Stomach (tissue), 4 donors: ENCODE measurements at regions not wholly inside any gene's neighbourhood (a gene's known extent, or its start where the extent isn't known, plus 50 kb on each side); places are given as distances from the start of the nearest gene placed in this dataset.

Experiments used
- CTCF ChIP-seq, 7 experiments: fragments of 450-650 bp in 4 of 7; fragments of 200-600 bp in 3 of 7; sonication (generic) in 3 of 7; IDR thresholded peaks; one replicate each; pipeline ENCODE4 v1.5.1; 2016 to 2019; ENCODE audit warnings: antibody characterized with exemption in 7 of 7, control low read depth in 2 of 7, mild to moderate bottlenecking in 1 of 7
- EP300 ChIP-seq: sonication (generic); formaldehyde crosslinking; IDR thresholded peaks from one replicate; pipeline ENCODE4 v1.6.1; 2017; ENCODE audit warnings: antibody characterized with exemption
- POLR2A ChIP-seq, 4 donors: fragments of 450-650 bp; IDR thresholded peaks; one replicate each; pipeline ENCODE4 v1.6.1; 2016; ENCODE audit warnings: antibody characterized with exemption in 4 of 4, control low read depth in 2 of 4, mild to moderate bottlenecking in 1 of 4, moderate library complexity in 1 of 4
- POLR2AphosphoS5 ChIP-seq, 3 donors: sonication (generic); formaldehyde crosslinking; IDR thresholded peaks; one replicate each; pipeline ENCODE4 v1.6.1; 2016; ENCODE audit warnings: antibody characterized with exemption in 3 of 3

GRCh38 chr6:91243436-91243835 is 656.6 kb upstream of the MAP3K7 start:
- TF ChIP-seq CTCF (IDR thresholded peaks at IDR 0.05) (no peak), EP300 (no peak), POLR2AphosphoS5 (IDR thresholded peaks at IDR 0.05) (no peak), POLR2A (IDR thresholded peaks at IDR 0.05) (no peak)
